ENCODE measurements at regions not wholly inside any gene's neighbourhood (a gene's known extent, or its start where the extent isn't known, plus 50 kb on each side); places are given as distances from the start of the nearest gene placed in this dataset.
A peak's percentile ranks its signal among the peaks of the same experiment; 100 is the strongest.
"Not testable (repeated sequence)": the region's sequence is repeated elsewhere in the genome, so short reads cannot be mapped to it uniquely, and the experiment has no call there.

- not testable (repeated sequence) for DNase-seq
These were observed 76.5 kb upstream of the LINC00632 start for GRCh38 chrX:140633105-140633504.

- no peak for DNase-seq
These were observed 101.4 kb upstream of the LINC00632 start for GRCh38 chrX:140608111-140608510.

- no peak for DNase-seq
These were observed 97.3 kb upstream of the SOX3 start for GRCh38 chrX:140602140-140602539.

- DNase-seq, result no peak
These were observed 95.0 kb upstream of the SOX3 start for GRCh38 chrX:140599851-140600250.

- DNase-seq, result no peak
These were observed 84.8 kb upstream of the SOX3 start for GRCh38 chrX:140589657-140590056.

GRCh38 chrX:140586951-140587350 lies 82.1 kb upstream of the SOX3 start:
- no peak for DNase-seq

- no peak for DNase-seq
These were observed 75.6 kb upstream of the SOX3 start for GRCh38 chrX:140580478-140580877.

- DNase-seq, result peak in 1 of 2 donors; percentile 0
These were observed 67.9 kb upstream of the SOX3 start for GRCh38 chrX:140572724-140573123.

GRCh38 chrX:140563893-140564292 lies 59.0 kb upstream of the SOX3 start:
- no peak for DNase-seq

Measured in CD4-positive, alpha-beta T cell treated with Interleukin-4 for 1 hour (primary cell).